Liver (tissue), 8 donors: ENCODE measurements at regions not wholly inside any gene's neighbourhood (a gene's known extent, or its start where the extent isn't known, plus 50 kb on each side); places are given as distances from the start of the nearest gene placed in this dataset.

Experiments used
- DNase-seq: peaks from one replicate; pipeline ENCODE4 v3.0.0-alpha.2; 2017; ENCODE audit warnings: low spot score
- H3K27ac ChIP-seq, 2 donors: one replicate each; pipeline ENCODE4 v1.7.0; 2013; ENCODE audit warnings: inconsistent platforms in 2 of 2, low read length in 2 of 2, control low read depth in 1 of 2, low read depth in 1 of 2, mild to moderate bottlenecking in 1 of 2
- H3K27me3 ChIP-seq, 4 donors: one replicate each; pipeline versions ENCODE4 v1.6.1 to v1.7.0; 2013; ENCODE audit warnings: low read length in 3 of 4, inconsistent platforms in 1 of 4, mild to moderate bottlenecking in 1 of 4, moderate library complexity in 1 of 4; ENCODE audit not compliant: control insufficient read depth in 4 of 4, insufficient read depth in 4 of 4
- H3K36me3 ChIP-seq, 4 donors: one replicate each; pipeline versions ENCODE4 v1.6.1 to v1.7.0; 2013; ENCODE audit warnings: low read length in 3 of 4, mild to moderate bottlenecking in 3 of 4, low read depth in 1 of 4, moderate library complexity in 1 of 4; ENCODE audit not compliant: control insufficient read depth in 4 of 4, insufficient read depth in 3 of 4
- H3K4me1 ChIP-seq, 4 donors: one replicate each; pipeline versions ENCODE4 v1.6.1 to v1.7.0; 2013; ENCODE audit warnings: low read length in 3 of 4, mild to moderate bottlenecking in 3 of 4, moderate library complexity in 1 of 4; ENCODE audit not compliant: control insufficient read depth in 4 of 4, insufficient read depth in 4 of 4
- H3K4me3 ChIP-seq, 3 donors: one replicate each; pipeline versions ENCODE4 v1.6.1 to v1.7.0; 2013; ENCODE audit warnings: low read length in 3 of 3, control low read depth in 1 of 3, low read depth in 1 of 3, mild to moderate bottlenecking in 1 of 3
- H3K9ac ChIP-seq, 2 donors: one replicate each; pipeline ENCODE4 v1.7.0; 2013; ENCODE audit warnings: low read length in 2 of 2, mild to moderate bottlenecking in 2 of 2, moderate library complexity in 2 of 2, control low read depth in 1 of 2, low read depth in 1 of 2
- H3K9me3 ChIP-seq, 4 donors: one replicate each; pipeline versions ENCODE4 v1.6.1 to v1.7.0; 2013; ENCODE audit warnings: low read length in 3 of 4; ENCODE audit not compliant: control insufficient read depth in 4 of 4
- EGR1 ChIP-seq, 2 donors: IDR thresholded peaks; 2 replicates each; pipeline ENCODE4 v1.6.1; 2016 to 2018; ENCODE audit warnings: antibody characterized with exemption in 2 of 2, low read depth in 2 of 2
- FOXA1 ChIP-seq: IDR thresholded peaks from 2 replicates; pipeline ENCODE4 v1.6.1; 2016; ENCODE audit warnings: antibody characterized with exemption
- FOXA2 ChIP-seq: IDR thresholded peaks from 2 replicates; pipeline ENCODE4 v1.6.1; 2016; ENCODE audit warnings: antibody characterized with exemption
- GABPA ChIP-seq, 2 donors: IDR thresholded peaks in 1 of 2; conservative IDR thresholded peaks in 1 of 2; 2 replicates each; pipeline ENCODE4 v1.6.1; 2016; ENCODE audit warnings: antibody characterized with exemption in 2 of 2, mild to moderate bottlenecking in 1 of 2, moderate library complexity in 1 of 2
- HNF4A ChIP-seq, 2 donors: conservative IDR thresholded peaks; 2 replicates each; pipeline ENCODE4 v1.6.1; 2016; ENCODE audit warnings: antibody characterized with exemption in 2 of 2, mild to moderate bottlenecking in 2 of 2
- HNF4G ChIP-seq: IDR thresholded peaks from 2 replicates; pipeline ENCODE4 v1.6.1; 2016; ENCODE audit warnings: antibody characterized with exemption
- JUND ChIP-seq, 2 donors: IDR thresholded peaks; 2 replicates each; pipeline ENCODE4 v1.6.1; 2016; ENCODE audit warnings: antibody characterized with exemption in 2 of 2
- NR2F2 ChIP-seq: IDR thresholded peaks from 2 replicates; pipeline ENCODE4 v1.6.1; 2016; ENCODE audit warnings: antibody characterized with exemption
- RAD21 ChIP-seq, 2 donors: IDR thresholded peaks; 2 replicates each; pipeline ENCODE4 v1.6.1; 2016; ENCODE audit warnings: antibody characterized with exemption in 2 of 2, mild to moderate bottlenecking in 2 of 2
- RXRA ChIP-seq, 2 donors: IDR thresholded peaks; 2 replicates each; pipeline ENCODE4 v1.6.1; 2017 to 2018; ENCODE audit warnings: antibody characterized with exemption in 2 of 2, mild to moderate bottlenecking in 1 of 2
- SP1 ChIP-seq: IDR thresholded peaks from 2 replicates; pipeline ENCODE4 v1.6.1; 2018; ENCODE audit warnings: antibody characterized with exemption, mild to moderate bottlenecking
- TAF1 ChIP-seq: conservative IDR thresholded peaks from 2 replicates; pipeline ENCODE4 v1.6.1; 2016; ENCODE audit warnings: antibody characterized with exemption, mild to moderate bottlenecking
- YY1 ChIP-seq: IDR thresholded peaks from 2 replicates; pipeline ENCODE4 v1.6.1; 2016; ENCODE audit warnings: antibody characterized with exemption, mild to moderate bottlenecking
- WGBS: extraction: QIAGEN DNeasy Blood & Tissue Kit; methylation state at CpG from one replicate; pipeline ENCODE4 v1.1.7; 2013; 5-methylcytosine and 5-hydroxymethylcytosine counted together
- TF ChIP-seq, protein P1 (sequence below): fragments of 150-350 bp; IDR thresholded peaks from 2 replicates; pipeline ENCODE4 v1.5.1; 2017; ENCODE audit warnings: improper control_type of control experiment, low read depth, low read length; ENCODE audit not compliant: missing input control
- TF ChIP-seq, protein P2 (sequence below): IDR thresholded peaks from 2 replicates; pipeline ENCODE4 v1.6.1; 2016; ENCODE audit warnings: antibody characterized with exemption
- TF ChIP-seq, protein P3 (sequence below): IDR thresholded peaks from 2 replicates; pipeline ENCODE4 v1.6.1; 2016; ENCODE audit warnings: antibody characterized with exemption
- TF ChIP-seq, protein P4 (sequence below): IDR thresholded peaks from 2 replicates; pipeline ENCODE4 v1.6.1; 2016; ENCODE audit warnings: antibody characterized with exemption
- TF ChIP-seq, protein P5 (sequence below): IDR thresholded peaks from 2 replicates; pipeline ENCODE4 v1.6.1; 2016; ENCODE audit warnings: antibody characterized with exemption, mild to moderate bottlenecking
- donor health status: healthy.
- donor health status: healthy.
- donor health status: healthy.
- donor health status: healthy.
- donor health status: healthy.

DNA sequence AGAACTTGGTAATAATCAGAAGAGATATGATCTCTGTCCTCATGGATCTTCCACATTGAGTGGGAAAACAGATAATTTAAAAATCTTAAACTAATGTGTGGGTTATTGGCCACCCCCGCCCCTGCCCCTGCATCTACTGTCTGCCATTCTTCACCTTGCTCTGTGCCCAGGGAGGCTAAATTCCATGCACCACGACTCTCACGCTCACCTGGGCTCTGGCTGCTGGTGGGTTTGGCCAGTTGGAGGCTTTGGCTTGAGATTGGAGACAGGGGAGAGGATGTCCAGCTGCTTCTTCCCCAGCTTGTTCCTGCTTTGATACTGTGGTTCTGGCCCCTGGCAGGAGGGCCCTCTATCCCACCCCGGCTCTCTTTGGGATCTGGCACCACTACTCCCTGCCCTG lies 127.9 kb downstream of the IRX5 start (continued):
- TF ChIP-seq, protein P1, sequence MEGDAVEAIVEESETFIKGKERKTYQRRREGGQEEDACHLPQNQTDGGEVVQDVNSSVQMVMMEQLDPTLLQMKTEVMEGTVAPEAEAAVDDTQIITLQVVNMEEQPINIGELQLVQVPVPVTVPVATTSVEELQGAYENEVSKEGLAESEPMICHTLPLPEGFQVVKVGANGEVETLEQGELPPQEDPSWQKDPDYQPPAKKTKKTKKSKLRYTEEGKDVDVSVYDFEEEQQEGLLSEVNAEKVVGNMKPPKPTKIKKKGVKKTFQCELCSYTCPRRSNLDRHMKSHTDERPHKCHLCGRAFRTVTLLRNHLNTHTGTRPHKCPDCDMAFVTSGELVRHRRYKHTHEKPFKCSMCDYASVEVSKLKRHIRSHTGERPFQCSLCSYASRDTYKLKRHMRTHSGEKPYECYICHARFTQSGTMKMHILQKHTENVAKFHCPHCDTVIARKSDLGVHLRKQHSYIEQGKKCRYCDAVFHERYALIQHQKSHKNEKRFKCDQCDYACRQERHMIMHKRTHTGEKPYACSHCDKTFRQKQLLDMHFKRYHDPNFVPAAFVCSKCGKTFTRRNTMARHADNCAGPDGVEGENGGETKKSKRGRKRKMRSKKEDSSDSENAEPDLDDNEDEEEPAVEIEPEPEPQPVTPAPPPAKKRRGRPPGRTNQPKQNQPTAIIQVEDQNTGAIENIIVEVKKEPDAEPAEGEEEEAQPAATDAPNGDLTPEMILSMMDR = no peak
- no peak for TF ChIP-seq JUND (IDR thresholded peaks at IDR 0.05)
- no peak for TF ChIP-seq EGR1 (IDR thresholded peaks at IDR 0.05; ENCODE audit: low read depth in 2 of 2)

DNA sequence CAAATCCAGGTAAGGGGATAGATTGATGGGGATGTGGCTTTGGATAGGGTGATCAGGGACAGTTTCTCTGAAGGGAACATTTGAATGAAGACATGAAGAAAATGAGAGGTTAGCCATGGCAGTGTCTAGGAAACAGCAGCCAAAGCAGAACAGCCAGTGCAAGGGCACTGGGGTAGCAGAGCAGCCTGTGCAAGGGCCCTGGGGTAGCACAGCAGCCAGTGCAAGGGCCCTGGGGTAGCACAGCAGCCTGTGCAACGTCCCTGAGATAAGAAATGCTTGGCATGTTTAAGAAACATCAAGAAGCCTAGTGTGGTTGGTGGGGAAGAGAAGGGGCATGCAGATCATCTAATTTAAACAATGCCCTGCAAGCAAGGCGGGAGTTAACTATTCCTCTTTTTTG lies 128.5 kb downstream of the IRX5 start:
- no peak for DNase-seq
- 62% methylated on average over 2 of the region's 2 CpGs for WGBS
- Histone ChIP-seq H3K4me3 (no peak overlapping the region), H3K36me3 (no peaks in the 10 kb centered on the region), H3K9me3 (peaks cover 0 to 6% (median 1%) of the 10 kb centered on the region in 4 donors), H3K9ac (no peak overlapping the region), H3K4me1 (peaks cover 0 to 2% (median 0%) of the 10 kb centered on the region in 4 donors), H3K27ac (no peak overlapping the region), H3K27me3 (peaks cover 0 to 8% (median 4%) of the 10 kb centered on the region in 4 donors)
- TF ChIP-seq EGR1 (IDR thresholded peaks at IDR 0.05; ENCODE audit: low read depth in 2 of 2) = no peak
- TF ChIP-seq, protein P2, sequence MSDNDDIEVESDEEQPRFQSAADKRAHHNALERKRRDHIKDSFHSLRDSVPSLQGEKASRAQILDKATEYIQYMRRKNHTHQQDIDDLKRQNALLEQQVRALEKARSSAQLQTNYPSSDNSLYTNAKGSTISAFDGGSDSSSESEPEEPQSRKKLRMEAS = no peak
- no peak for TF ChIP-seq NR2F2
- no peak for TF ChIP-seq RXRA (IDR thresholded peaks at IDR 0.05)
- TF ChIP-seq, protein P3, sequence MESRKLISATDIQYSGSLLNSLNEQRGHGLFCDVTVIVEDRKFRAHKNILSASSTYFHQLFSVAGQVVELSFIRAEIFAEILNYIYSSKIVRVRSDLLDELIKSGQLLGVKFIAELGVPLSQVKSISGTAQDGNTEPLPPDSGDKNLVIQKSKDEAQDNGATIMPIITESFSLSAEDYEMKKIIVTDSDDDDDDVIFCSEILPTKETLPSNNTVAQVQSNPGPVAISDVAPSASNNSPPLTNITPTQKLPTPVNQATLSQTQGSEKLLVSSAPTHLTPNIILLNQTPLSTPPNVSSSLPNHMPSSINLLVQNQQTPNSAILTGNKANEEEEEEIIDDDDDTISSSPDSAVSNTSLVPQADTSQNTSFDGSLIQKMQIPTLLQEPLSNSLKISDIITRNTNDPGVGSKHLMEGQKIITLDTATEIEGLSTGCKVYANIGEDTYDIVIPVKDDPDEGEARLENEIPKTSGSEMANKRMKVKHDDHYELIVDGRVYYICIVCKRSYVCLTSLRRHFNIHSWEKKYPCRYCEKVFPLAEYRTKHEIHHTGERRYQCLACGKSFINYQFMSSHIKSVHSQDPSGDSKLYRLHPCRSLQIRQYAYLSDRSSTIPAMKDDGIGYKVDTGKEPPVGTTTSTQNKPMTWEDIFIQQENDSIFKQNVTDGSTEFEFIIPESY = no peak
- no peak for TF ChIP-seq FOXA2
- TF ChIP-seq, protein P1 = no peak
- TF ChIP-seq, protein P4, sequence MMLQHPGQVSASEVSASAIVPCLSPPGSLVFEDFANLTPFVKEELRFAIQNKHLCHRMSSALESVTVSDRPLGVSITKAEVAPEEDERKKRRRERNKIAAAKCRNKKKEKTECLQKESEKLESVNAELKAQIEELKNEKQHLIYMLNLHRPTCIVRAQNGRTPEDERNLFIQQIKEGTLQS = no peak
- no peak for TF ChIP-seq YY1
- TF ChIP-seq RAD21 (IDR thresholded peaks at IDR 0.05) = no peak
- no peak for TF ChIP-seq GABPA (IDR thresholded peaks at IDR 0.05 in 1 of 2, conservative IDR thresholded peaks at IDR 0.05 in 1 of 2)
- TF ChIP-seq HNF4A (conservative IDR thresholded peaks at IDR 0.05) = no peak
- TF ChIP-seq FOXA1 = no peak
- TF ChIP-seq SP1 = no peak
- TF ChIP-seq, protein P5, sequence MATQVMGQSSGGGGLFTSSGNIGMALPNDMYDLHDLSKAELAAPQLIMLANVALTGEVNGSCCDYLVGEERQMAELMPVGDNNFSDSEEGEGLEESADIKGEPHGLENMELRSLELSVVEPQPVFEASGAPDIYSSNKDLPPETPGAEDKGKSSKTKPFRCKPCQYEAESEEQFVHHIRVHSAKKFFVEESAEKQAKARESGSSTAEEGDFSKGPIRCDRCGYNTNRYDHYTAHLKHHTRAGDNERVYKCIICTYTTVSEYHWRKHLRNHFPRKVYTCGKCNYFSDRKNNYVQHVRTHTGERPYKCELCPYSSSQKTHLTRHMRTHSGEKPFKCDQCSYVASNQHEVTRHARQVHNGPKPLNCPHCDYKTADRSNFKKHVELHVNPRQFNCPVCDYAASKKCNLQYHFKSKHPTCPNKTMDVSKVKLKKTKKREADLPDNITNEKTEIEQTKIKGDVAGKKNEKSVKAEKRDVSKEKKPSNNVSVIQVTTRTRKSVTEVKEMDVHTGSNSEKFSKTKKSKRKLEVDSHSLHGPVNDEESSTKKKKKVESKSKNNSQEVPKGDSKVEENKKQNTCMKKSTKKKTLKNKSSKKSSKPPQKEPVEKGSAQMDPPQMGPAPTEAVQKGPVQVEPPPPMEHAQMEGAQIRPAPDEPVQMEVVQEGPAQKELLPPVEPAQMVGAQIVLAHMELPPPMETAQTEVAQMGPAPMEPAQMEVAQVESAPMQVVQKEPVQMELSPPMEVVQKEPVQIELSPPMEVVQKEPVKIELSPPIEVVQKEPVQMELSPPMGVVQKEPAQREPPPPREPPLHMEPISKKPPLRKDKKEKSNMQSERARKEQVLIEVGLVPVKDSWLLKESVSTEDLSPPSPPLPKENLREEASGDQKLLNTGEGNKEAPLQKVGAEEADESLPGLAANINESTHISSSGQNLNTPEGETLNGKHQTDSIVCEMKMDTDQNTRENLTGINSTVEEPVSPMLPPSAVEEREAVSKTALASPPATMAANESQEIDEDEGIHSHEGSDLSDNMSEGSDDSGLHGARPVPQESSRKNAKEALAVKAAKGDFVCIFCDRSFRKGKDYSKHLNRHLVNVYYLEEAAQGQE = no peak
- no peak for TF ChIP-seq HNF4G
- no peak for TF ChIP-seq TAF1
